SK-N-SH (cell line): ENCODE measurements at regions not wholly inside any gene's neighbourhood (a gene's known extent, or its start where the extent isn't known, plus 50 kb on each side); places are given as distances from the start of the nearest gene placed in this dataset.

Experiments used
- CTCF ChIA-PET: fragments of 300-600, 350-600 bp; formaldehyde crosslinking; extraction: SDS; loops from one replicate; lab custom pipeline; 2021; lab: Yijun Ruan, JAX
- POLR2A ChIA-PET: fragments of 350-600 bp; sonication (Branson Sonifier 250); formaldehyde crosslinking; extraction: SDS; loops from one replicate; lab custom pipeline; 2020; ENCODE audit warnings: antibody characterized with exemption, inconsistent platforms; lab: Yijun Ruan, JAX
- DNase-seq: peaks from one replicate; pipeline ENCODE4 v3.0.0; 2012
- H2AFZ ChIP-seq: fragments of 200-600 bp; sonication (generic); 2 replicates; pipeline ENCODE4 v1.8.1; 2016; ENCODE audit warnings: antibody characterized with exemption, mild to moderate bottlenecking, low read depth
- H3F3A ChIP-seq: fragments of 200-600 bp; sonication (generic); replicated peaks from 2 replicates; pipeline ENCODE3; 2016; ENCODE audit warnings: antibody characterized with exemption, mild to moderate bottlenecking; ENCODE audit not compliant: insufficient read depth
- H3K27ac ChIP-seq, 2 experiments: fragments of 200-500 bp in 1 of 2; fragments of 200-600 bp in 1 of 2; sonication (Bioruptor generic) in 1 of 2; sonication (generic), shearing (Covaris generic) in 1 of 2; 2 replicates each; pipeline versions ENCODE4 v1.5.1 to v1.6.1; 2014 to 2016; ENCODE audit warnings: low read depth in 2 of 2, inconsistent platforms in 1 of 2, low read length in 1 of 2, mild to moderate bottlenecking in 1 of 2, mixed read lengths in 1 of 2
- H3K27me3 ChIP-seq: fragments of 200-600 bp; sonication (generic), shearing (Covaris generic); 2 replicates; pipeline ENCODE4 v1.6.1; 2016; ENCODE audit warnings: mixed run types; ENCODE audit not compliant: insufficient read depth
- H3K36me3 ChIP-seq, 2 experiments: fragments of 200-500 bp in 1 of 2; fragments of 200-600 bp in 1 of 2; sonication (Bioruptor generic) in 1 of 2; sonication (generic) in 1 of 2; replicated peaks in 1 of 2; 2 replicates each; pipeline versions ENCODE3 to v1.5.1; 2014 to 2016; ENCODE audit warnings: low read length in 1 of 2, mild to moderate bottlenecking in 1 of 2; ENCODE audit not compliant: insufficient read depth in 2 of 2, control insufficient read depth in 1 of 2
- H3K4me1 ChIP-seq, 2 experiments: fragments of 200-500 bp in 1 of 2; fragments of 200-600 bp in 1 of 2; sonication (Bioruptor generic) in 1 of 2; sonication (generic), shearing (Covaris generic) in 1 of 2; 2 replicates each; pipeline versions ENCODE4 v1.5.1 to v1.6.1; 2014 to 2016; ENCODE audit warnings: low read depth in 1 of 2, low read length in 1 of 2, mixed run types in 1 of 2; ENCODE audit not compliant: insufficient read depth in 2 of 2, control insufficient read depth in 1 of 2
- H3K4me2 ChIP-seq: fragments of 200-600 bp; sonication (generic), shearing (Covaris generic); 2 replicates; pipeline ENCODE4 v1.6.1; 2017; ENCODE audit warnings: mixed run types
- H3K4me3 ChIP-seq, 2 experiments: fragments of 200-500 bp in 1 of 2; fragments of 200-600 bp in 1 of 2; sonication (Bioruptor generic) in 1 of 2; sonication (generic), shearing (Covaris generic) in 1 of 2; 2 replicates each; pipeline versions ENCODE4 v1.5.1 to v1.8.1; 2014 to 2016; ENCODE audit warnings: low read depth in 2 of 2, inconsistent platforms in 1 of 2, low read length in 1 of 2, mild to moderate bottlenecking in 1 of 2, mixed read lengths in 1 of 2, moderate library complexity in 1 of 2
- H3K79me2 ChIP-seq: fragments of 200-600 bp; sonication (generic); 2 replicates; pipeline ENCODE4 v1.8.1; 2017; ENCODE audit warnings: mild to moderate bottlenecking; ENCODE audit not compliant: insufficient read depth
- H3K9ac ChIP-seq: fragments of 200-600 bp; sonication (generic); 2 replicates; pipeline ENCODE4 v1.6.1; 2017; ENCODE audit warnings: mixed run types
- H3K9me2 ChIP-seq: fragments of 200-600 bp; sonication (generic); 2 replicates; pipeline ENCODE4 v1.6.1; 2017; ENCODE audit warnings: mixed run types
- H3K9me3 ChIP-seq: fragments of 200-600 bp; sonication (generic); 2 replicates; pipeline ENCODE4 v1.6.1; 2017; ENCODE audit warnings: mixed run types, mild to moderate bottlenecking, moderate library complexity
- H4K20me1 ChIP-seq: fragments of 200-600 bp; sonication (generic); 2 replicates; pipeline ENCODE4 v1.6.1; 2017; ENCODE audit warnings: mild to moderate bottlenecking, mixed run types; ENCODE audit not compliant: insufficient read depth
- ELF1 ChIP-seq: IDR thresholded peaks from 2 replicates; pipeline ENCODE4 v1.4.0; 2012
- EP300 ChIP-seq, 2 experiments: IDR thresholded peaks; 2 replicates each; pipeline versions ENCODE4 v1.4.0 to v1.6.1; 2012; ENCODE audit warnings: borderline replicate concordance in 1 of 2, low read depth in 1 of 2, low read length in 1 of 2
- EZH2phosphoT487 ChIP-seq: fragments of 200-600 bp; sonication (generic); IDR thresholded peaks from 2 replicates; pipeline ENCODE4 v1.6.1; 2017; ENCODE audit warnings: low read depth, mixed run types, mild to moderate bottlenecking, antibody characterized with exemption, moderate library complexity, borderline replicate concordance
- GATA2 ChIP-seq: sonication (generic); formaldehyde crosslinking; IDR thresholded peaks from 2 replicates; pipeline ENCODE4 v1.5.0; 2020; ENCODE audit warnings: mild to moderate bottlenecking, missing genetic modification reagents
- MEF2A ChIP-seq: IDR thresholded peaks from 2 replicates; pipeline ENCODE4 v1.4.0; 2012; ENCODE audit warnings: low read depth, borderline replicate concordance
- NRF1 ChIP-seq: IDR thresholded peaks from 2 replicates; pipeline ENCODE4 v1.6.1; 2012; ENCODE audit warnings: low read depth, mild to moderate bottlenecking, low read length
- RXRA ChIP-seq: IDR thresholded peaks from 2 replicates; pipeline ENCODE4 v1.4.0; 2012; ENCODE audit warnings: low read depth, mild to moderate bottlenecking, borderline replicate concordance
- SMC3 ChIP-seq: IDR thresholded peaks from 2 replicates; pipeline ENCODE4 v1.6.1; 2012; ENCODE audit warnings: low read depth, low read length, improper control_type of control experiment
- TAF1 ChIP-seq: IDR thresholded peaks from 2 replicates; pipeline ENCODE4 v1.6.1; 2012; ENCODE audit warnings: low read depth, mild to moderate bottlenecking, low read length, moderate library complexity, borderline replicate concordance
- TCF12 ChIP-seq: IDR thresholded peaks from 2 replicates; pipeline ENCODE4 v1.4.0; 2012
- TEAD4 ChIP-seq: IDR thresholded peaks from 2 replicates; pipeline ENCODE4 v1.4.0; 2012; ENCODE audit warnings: mild to moderate bottlenecking, borderline replicate concordance; ENCODE audit not compliant: insufficient read depth
- YY1 ChIP-seq: IDR thresholded peaks from 2 replicates; pipeline ENCODE4 v1.4.0; 2012; ENCODE audit warnings: low read depth, mild to moderate bottlenecking
- WGBS: methylation state at CpG from one replicate; pipeline ENCODE4 v1.1.6; 2017; ENCODE audit warnings: low lambda C conversion rate; 5-methylcytosine and 5-hydroxymethylcytosine counted together
- TF ChIP-seq, protein P1 (sequence below): IDR thresholded peaks from 2 replicates; pipeline ENCODE4 v1.4.0; 2012; ENCODE audit warnings: low read depth, borderline replicate concordance
- TF ChIP-seq, protein P2 (sequence below): IDR thresholded peaks from 2 replicates; pipeline ENCODE4 v1.6.1; 2012; ENCODE audit warnings: mild to moderate bottlenecking, low read depth, low read length, moderate library complexity
- TF ChIP-seq, protein P3 (sequence below): IDR thresholded peaks from 2 replicates; pipeline ENCODE4 v1.4.0; 2012; ENCODE audit warnings: low read depth

DNA sequence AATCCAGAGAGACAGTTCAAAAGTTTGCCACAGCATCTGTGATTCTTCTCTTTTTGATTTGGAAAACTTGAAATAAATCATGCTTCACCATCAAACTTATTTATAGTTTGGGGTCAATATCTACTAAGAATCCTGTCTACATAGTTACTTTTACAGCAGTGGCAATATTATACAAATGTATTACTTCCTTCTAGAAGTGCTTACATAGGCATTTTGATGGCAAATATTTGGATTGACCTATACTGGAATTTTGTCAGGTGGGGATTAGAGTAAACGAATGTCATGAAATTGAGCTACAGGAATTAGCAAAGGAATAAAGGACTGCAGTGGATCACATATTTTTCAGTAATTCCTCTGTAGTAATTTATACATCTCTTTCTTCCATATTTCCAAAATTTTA lies 1885.5 kb upstream of the ADGRL3 start:
- Histone ChIP-seq H2AFZ (no peak overlapping the region), H4K20me1 (no peaks in the 10 kb centered on the region), H3K36me3 (no peaks in the 10 kb centered on the region), H3F3A (no peaks in the 10 kb centered on the region), H3K79me2 (no peaks in the 10 kb centered on the region), H3K27ac (no peak overlapping the region), H3K4me3 (no peak overlapping the region), H3K4me2 (no peak overlapping the region), H3K9me3 (no peaks in the 10 kb centered on the region; the same call in none of the 2 replicates), H3K9ac (no peak overlapping the region), H3K9me2 (no peaks in the 10 kb centered on the region; the same call in 1 of the 2 replicates), H3K4me1 (no peaks in the 10 kb centered on the region), H3K27me3 (no peaks in the 10 kb centered on the region)
- ChIA-PET CTCF (no interaction called here), POLR2A (no interaction called here)
- TF ChIP-seq, protein P1, sequence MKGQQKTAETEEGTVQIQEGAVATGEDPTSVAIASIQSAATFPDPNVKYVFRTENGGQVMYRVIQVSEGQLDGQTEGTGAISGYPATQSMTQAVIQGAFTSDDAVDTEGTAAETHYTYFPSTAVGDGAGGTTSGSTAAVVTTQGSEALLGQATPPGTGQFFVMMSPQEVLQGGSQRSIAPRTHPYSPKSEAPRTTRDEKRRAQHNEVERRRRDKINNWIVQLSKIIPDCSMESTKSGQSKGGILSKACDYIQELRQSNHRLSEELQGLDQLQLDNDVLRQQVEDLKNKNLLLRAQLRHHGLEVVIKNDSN: no peak
- TF ChIP-seq TAF1 (no peak), EP300 (IDR thresholded peaks at IDR 0.05; ENCODE audit: borderline replicate concordance in 1 of 2, low read depth in 1 of 2, low read length in 1 of 2) (no peak), RXRA (no peak), TEAD4 (no peak), YY1 (no peak), MEF2A (no peak), NRF1 (no peak), EZH2phosphoT487 (no peak), SMC3 (no peak), GATA2 (CRISPR knock-in tag) (no peak), ELF1 (no peak)
- TF ChIP-seq, protein P2, sequence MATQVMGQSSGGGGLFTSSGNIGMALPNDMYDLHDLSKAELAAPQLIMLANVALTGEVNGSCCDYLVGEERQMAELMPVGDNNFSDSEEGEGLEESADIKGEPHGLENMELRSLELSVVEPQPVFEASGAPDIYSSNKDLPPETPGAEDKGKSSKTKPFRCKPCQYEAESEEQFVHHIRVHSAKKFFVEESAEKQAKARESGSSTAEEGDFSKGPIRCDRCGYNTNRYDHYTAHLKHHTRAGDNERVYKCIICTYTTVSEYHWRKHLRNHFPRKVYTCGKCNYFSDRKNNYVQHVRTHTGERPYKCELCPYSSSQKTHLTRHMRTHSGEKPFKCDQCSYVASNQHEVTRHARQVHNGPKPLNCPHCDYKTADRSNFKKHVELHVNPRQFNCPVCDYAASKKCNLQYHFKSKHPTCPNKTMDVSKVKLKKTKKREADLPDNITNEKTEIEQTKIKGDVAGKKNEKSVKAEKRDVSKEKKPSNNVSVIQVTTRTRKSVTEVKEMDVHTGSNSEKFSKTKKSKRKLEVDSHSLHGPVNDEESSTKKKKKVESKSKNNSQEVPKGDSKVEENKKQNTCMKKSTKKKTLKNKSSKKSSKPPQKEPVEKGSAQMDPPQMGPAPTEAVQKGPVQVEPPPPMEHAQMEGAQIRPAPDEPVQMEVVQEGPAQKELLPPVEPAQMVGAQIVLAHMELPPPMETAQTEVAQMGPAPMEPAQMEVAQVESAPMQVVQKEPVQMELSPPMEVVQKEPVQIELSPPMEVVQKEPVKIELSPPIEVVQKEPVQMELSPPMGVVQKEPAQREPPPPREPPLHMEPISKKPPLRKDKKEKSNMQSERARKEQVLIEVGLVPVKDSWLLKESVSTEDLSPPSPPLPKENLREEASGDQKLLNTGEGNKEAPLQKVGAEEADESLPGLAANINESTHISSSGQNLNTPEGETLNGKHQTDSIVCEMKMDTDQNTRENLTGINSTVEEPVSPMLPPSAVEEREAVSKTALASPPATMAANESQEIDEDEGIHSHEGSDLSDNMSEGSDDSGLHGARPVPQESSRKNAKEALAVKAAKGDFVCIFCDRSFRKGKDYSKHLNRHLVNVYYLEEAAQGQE: no peak
- TF ChIP-seq, protein P3, sequence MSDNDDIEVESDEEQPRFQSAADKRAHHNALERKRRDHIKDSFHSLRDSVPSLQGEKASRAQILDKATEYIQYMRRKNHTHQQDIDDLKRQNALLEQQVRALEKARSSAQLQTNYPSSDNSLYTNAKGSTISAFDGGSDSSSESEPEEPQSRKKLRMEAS: no peak
- DNase-seq: no peak
- WGBS: 15% methylated on average over 1 of the region's 1 CpG

DNA sequence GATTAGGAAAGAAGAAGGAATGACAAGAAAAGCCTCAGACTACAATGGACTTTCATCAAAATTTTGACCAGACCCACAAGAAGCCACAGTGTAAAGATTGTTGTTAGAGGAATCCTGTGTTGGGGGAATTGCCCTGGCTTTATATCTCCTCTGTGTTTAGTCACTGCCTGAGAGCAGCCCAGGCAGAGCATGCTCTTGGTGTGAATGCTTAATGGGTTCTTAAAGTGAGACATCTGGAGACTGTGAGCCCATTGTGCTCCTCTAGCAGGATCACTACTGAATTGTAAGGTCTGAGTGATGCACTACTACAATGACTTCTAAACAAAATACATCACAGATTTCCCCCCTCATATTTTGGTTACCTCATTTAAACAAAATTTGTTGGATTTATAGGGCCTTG lies 1860.5 kb upstream of the ADGRL3 start:
- Histone ChIP-seq H3K27me3 (no peaks in the 10 kb centered on the region), H3K4me1 (no peaks in the 10 kb centered on the region), H3K9me2 (no peaks in the 10 kb centered on the region), H3K36me3 (no peaks in the 10 kb centered on the region), H3F3A (no peaks in the 10 kb centered on the region), H2AFZ (no peak overlapping the region), H3K4me2 (no peak overlapping the region), H3K4me3 (no peak overlapping the region), H4K20me1 (no peaks in the 10 kb centered on the region), H3K9me3 (no peaks in the 10 kb centered on the region), H3K79me2 (no peaks in the 10 kb centered on the region), H3K9ac (no peak overlapping the region), H3K27ac (no peak overlapping the region)
- no peak for DNase-seq
- no peak for TF ChIP-seq TCF12
- CTCF ChIA-PET: no interaction called here
- POLR2A ChIA-PET: no interaction called here
